Pancreas (tissue), 10 donors: ENCODE measurements at regions not wholly inside any gene's neighbourhood (a gene's known extent, or its start where the extent isn't known, plus 50 kb on each side); places are given as distances from the start of the nearest gene placed in this dataset.

Source experiments
- ATAC-seq, 4 donors: fragments of 200-7000 bp; cut with Tn5 transposase; one replicate each; pipeline versions ENCODE4 v1.8.0 to v1.9.1; 2020; ENCODE audit warnings: mild to moderate bottlenecking in 4 of 4, moderate library complexity in 4 of 4
- DNase-seq, 6 donors: peaks; one replicate each; pipeline ENCODE4 v3.0.0-alpha.2; 2020
- FAIRE-seq: peaks from 2 replicates; lab custom pipeline; 2012; peaks lifted over from hg19 to GRCh38; lab: Jason Lieb, UNC
- H3K27ac ChIP-seq, 4 donors: fragments of 200-600 bp; sonication (generic); 1 replicate in 3 of 4; 2 replicates in 1 of 4; pipeline versions ENCODE4 v1.5.0 to v1.8.0; 2020
- H3K27me3 ChIP-seq, 4 donors: fragments of 200-600 bp; one replicate each; pipeline ENCODE4 v1.8.0; 2021
- H3K36me3 ChIP-seq, 3 donors: fragments of 200-600 bp; sonication (generic) in 1 of 3; one replicate each; pipeline versions ENCODE4 v1.5.0 to v1.8.0; 2020 to 2021
- H3K4me1 ChIP-seq, 3 donors: fragments of 200-600 bp; one replicate each; pipeline ENCODE4 v1.8.0; 2021
- H3K4me3 ChIP-seq, 4 donors: fragments of 200-600 bp; sonication (generic) in 2 of 4; one replicate each; pipeline versions ENCODE4 v1.5.0 to v1.8.0; 2020 to 2021
- H3K9me3 ChIP-seq, 4 donors: fragments of 200-600 bp; one replicate each; pipeline ENCODE4 v1.8.0; 2021
- CTCF ChIP-seq, 4 donors: fragments of 200-600 bp; sonication (generic) in 3 of 4; IDR thresholded peaks; one replicate each; pipeline versions ENCODE4 v1.5.0 to v1.8.0; 2021; ENCODE audit warnings: antibody characterized with exemption in 4 of 4
- WGBS, 2 donors: extraction: QIAGEN DNeasy Blood & Tissue Kit; methylation state at CpG; one replicate each; pipeline ENCODE4 v1.1.7; 2013; 5-methylcytosine and 5-hydroxymethylcytosine counted together
- intact Hi-C, 3 donors: fragments of 100-400 bp; cut with DNase I; formaldehyde crosslinking; loops; one replicate each; pipeline versions ENCODE4 v1.11.1 to v1.14.2; 2022
- donor health status: healthy with polysubstance abuse.
- donor health status: DM: no; HTN: no; CAD: no; lungs with moderate emphysema.
- donor health status: DM: no; HTN: no; CAD: no.
- donor health status: control.
- donor health status: control.
- donor health status: Bipolar disorder and iron deficiency.
- donor health status: DM: yes; HTN: yes; CAD: no.
- donor health status: DM: no; HTN: no; CAD: no.
- donor health status: DM: no; HTN: no; CAD: no.
- donor health status: DM: yes; HTN: yes; CAD: no.

- H3K27me3 ChIP-seq, result no peaks in the 10 kb centered on the region
- intact Hi-C loops, result no loop called here
- DNase-seq (no peak), FAIRE-seq (no peak), ATAC-seq (no peak)
- no peaks in the 10 kb centered on the region for H3K36me3 ChIP-seq
- WGBS, 2 donors, result 73 to 75% methylated on average over 4 of the region's 4 CpGs
- no peak for TF ChIP-seq CTCF (IDR thresholded peaks at IDR 0.05)
- H3K4me3 ChIP-seq, result no peak overlapping the region
- H3K9me3 ChIP-seq, result no peaks in the 10 kb centered on the region
- no peak overlapping the region for H3K27ac ChIP-seq
- no peaks in the 10 kb centered on the region for H3K4me1 ChIP-seq
These were observed 542.8 kb downstream of the IRS1 start for GRCh38 chr2:226256709-226257376.

- Histone ChIP-seq H3K27ac (no peak overlapping the region), H3K36me3 (no peaks in the 10 kb centered on the region), H3K4me1 (no peaks in the 10 kb centered on the region), H3K4me3 (no peak overlapping the region), H3K9me3 (no peaks in the 10 kb centered on the region), H3K27me3 (no peaks in the 10 kb centered on the region)
- 15 to 16% methylated on average over 2 of the region's 2 CpGs for WGBS, 2 donors
- TF ChIP-seq CTCF (IDR thresholded peaks at IDR 0.05), result no peak
- ATAC-seq, result peak in 1 of 4 donors; percentile 37
- no peak for DNase-seq
- intact Hi-C loops, result no loop called here
- no peak for FAIRE-seq
These were observed 543.4 kb downstream of the IRS1 start for GRCh38 chr2:226256237-226256636.

- Histone ChIP-seq H3K4me1 (peaks cover 0 to 3% (median 0%) of the 10 kb centered on the region in 3 donors), H3K4me3 (no peak overlapping the region), H3K36me3 (no peaks in the 10 kb centered on the region), H3K27me3 (no peaks in the 10 kb centered on the region), H3K9me3 (no peaks in the 10 kb centered on the region), H3K27ac (no peak overlapping the region)
- intact Hi-C loops, result no loop called here
- 49 to 68% methylated on average over 2 of the region's 2 CpGs for WGBS, 2 donors
- ATAC-seq, result no peak
- no peak for DNase-seq
- FAIRE-seq, result no peak
- TF ChIP-seq CTCF (IDR thresholded peaks at IDR 0.05), result no peak
These were observed 548.0 kb downstream of the IRS1 start for GRCh38 chr2:226251661-226252060.

GRCh38 chr2:226247289-226248275 is 552.0 kb downstream of the IRS1 start:
- H3K27ac ChIP-seq, result no peak overlapping the region
- H3K27me3 ChIP-seq, result no peaks in the 10 kb centered on the region
- no peak for TF ChIP-seq CTCF (IDR thresholded peaks at IDR 0.05)
- H3K9me3 ChIP-seq, result no peaks in the 10 kb centered on the region
- no peak overlapping the region for H3K4me3 ChIP-seq
- intact Hi-C loops, result no loop called here
- peaks cover 0 to 3% (median 0%) of the 10 kb centered on the region in 3 donors for H3K4me1 ChIP-seq
- DNase-seq (no peak), ATAC-seq (no peak), FAIRE-seq (no peak)
- 30 to 35% methylated on average over 3 of the region's 3 CpGs for WGBS, 2 donors
- H3K36me3 ChIP-seq, result no peaks in the 10 kb centered on the region
